ENCODE measurements at regions not wholly inside any gene's neighbourhood (a gene's known extent, or its start where the extent isn't known, plus 50 kb on each side); places are given as distances from the start of the nearest gene placed in this dataset.

- no peak for FAIRE-seq
These were observed 75.9 kb upstream of the AVPR1A start for GRCh38 chr12:63226792-63227463.

- no peak for FAIRE-seq
These were observed 73.4 kb upstream of the AVPR1A start for GRCh38 chr12:63224396-63224795.

- no peak for FAIRE-seq
These were observed 72.1 kb upstream of the AVPR1A start for GRCh38 chr12:63223128-63223527.

- FAIRE-seq = no peak
These were observed 71.6 kb upstream of the AVPR1A start for GRCh38 chr12:63222582-63222981.

- no peak for FAIRE-seq
These were observed 69.9 kb upstream of the AVPR1A start for GRCh38 chr12:63220921-63221320.

- FAIRE-seq = no peak
These were observed 61.3 kb upstream of the AVPR1A start for GRCh38 chr12:63212316-63212715.

GRCh38 chr12:63208956-63209355 lies 58.0 kb upstream of the AVPR1A start:
- no peak for FAIRE-seq

- FAIRE-seq = no peak
These were observed 55.9 kb upstream of the AVPR1A start for GRCh38 chr12:63206909-63207308.

- no peak for FAIRE-seq
These were observed 55.5 kb upstream of the AVPR1A start for GRCh38 chr12:63206494-63206893.

All from G401.6 (cell line).